ENCODE measurements at regions not wholly inside any gene's neighbourhood (a gene's known extent, or its start where the extent isn't known, plus 50 kb on each side); places are given as distances from the start of the nearest gene placed in this dataset.

DNA sequence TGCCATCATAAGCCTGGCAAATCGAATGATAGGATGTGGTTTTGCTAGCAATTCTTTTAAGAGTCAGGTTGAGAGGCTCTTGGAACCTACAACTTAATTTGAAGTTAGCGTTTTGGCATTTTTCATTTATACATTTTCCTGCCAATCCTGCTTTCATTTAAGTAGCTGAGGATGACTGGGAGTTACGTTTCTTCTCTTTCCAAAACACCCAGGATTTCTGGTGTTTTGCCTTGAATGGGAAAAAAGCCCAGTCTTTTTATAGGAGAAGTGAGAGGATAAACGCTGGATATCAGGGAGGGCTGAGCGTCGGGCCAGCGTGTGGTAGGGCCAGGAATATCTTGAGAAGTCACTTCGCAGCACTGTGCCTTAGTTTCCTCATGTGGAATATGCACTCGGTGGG is 174.2 kb upstream of the HAND2 start:
- Histone ChIP-seq H2AFZ (ENCODE audit: low read depth) (no peak overlapping the region), H3K79me2 (ENCODE audit: insufficient read depth, low read depth) (no peaks in the 10 kb centered on the region), H3K4me2 (no peak overlapping the region), H3K4me3 (IDR thresholded peaks at IDR 0.05; ENCODE audit: insufficient read depth, low read depth, low read length) (no peak overlapping the region), H3K4me1 (ENCODE audit: low read depth, poor library complexity, severe bottlenecking) (no peaks in the 10 kb centered on the region), H4K20me1 (ENCODE audit: insufficient read depth) (no peaks in the 10 kb centered on the region), H3K27me3 (ENCODE audit: insufficient read depth, low read depth) (no peaks in the 10 kb centered on the region), H3K27ac (no peak overlapping the region), H3K9ac (no peak overlapping the region), H3K36me3 (ENCODE audit: insufficient read depth) (no peaks in the 10 kb centered on the region)
- TF ChIP-seq, protein P1, sequence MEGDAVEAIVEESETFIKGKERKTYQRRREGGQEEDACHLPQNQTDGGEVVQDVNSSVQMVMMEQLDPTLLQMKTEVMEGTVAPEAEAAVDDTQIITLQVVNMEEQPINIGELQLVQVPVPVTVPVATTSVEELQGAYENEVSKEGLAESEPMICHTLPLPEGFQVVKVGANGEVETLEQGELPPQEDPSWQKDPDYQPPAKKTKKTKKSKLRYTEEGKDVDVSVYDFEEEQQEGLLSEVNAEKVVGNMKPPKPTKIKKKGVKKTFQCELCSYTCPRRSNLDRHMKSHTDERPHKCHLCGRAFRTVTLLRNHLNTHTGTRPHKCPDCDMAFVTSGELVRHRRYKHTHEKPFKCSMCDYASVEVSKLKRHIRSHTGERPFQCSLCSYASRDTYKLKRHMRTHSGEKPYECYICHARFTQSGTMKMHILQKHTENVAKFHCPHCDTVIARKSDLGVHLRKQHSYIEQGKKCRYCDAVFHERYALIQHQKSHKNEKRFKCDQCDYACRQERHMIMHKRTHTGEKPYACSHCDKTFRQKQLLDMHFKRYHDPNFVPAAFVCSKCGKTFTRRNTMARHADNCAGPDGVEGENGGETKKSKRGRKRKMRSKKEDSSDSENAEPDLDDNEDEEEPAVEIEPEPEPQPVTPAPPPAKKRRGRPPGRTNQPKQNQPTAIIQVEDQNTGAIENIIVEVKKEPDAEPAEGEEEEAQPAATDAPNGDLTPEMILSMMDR (conservative IDR thresholded peaks at IDR 0.05; ENCODE audit: low read depth, low read length), result no peak

DNA sequence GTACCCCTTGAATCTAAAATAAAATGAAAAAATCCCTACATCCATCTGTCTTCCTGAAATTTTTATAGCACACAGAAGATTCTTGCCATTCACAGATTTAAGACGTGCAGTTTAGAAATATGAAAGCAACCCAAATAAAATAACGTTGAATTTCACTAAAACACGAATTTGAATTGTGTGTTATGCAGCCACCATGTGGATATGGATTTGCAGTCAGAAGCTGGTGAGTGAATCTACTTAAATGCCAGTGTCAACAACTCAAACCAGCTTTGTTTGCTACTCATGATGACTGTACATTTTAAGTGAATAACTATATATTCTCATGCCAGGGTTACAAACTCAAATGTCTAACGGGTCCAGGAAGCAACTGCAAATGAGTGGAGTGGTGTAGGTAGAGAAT is 173.0 kb upstream of the HAND2 start:
- Histone ChIP-seq H3K4me2 (no peak overlapping the region), H3K79me2 (ENCODE audit: insufficient read depth, low read depth) (no peaks in the 10 kb centered on the region), H3K27ac (no peak overlapping the region), H3K9ac (no peak overlapping the region), H3K4me1 (ENCODE audit: low read depth, poor library complexity, severe bottlenecking) (no peaks in the 10 kb centered on the region), H3K27me3 (ENCODE audit: insufficient read depth, low read depth) (no peaks in the 10 kb centered on the region), H2AFZ (ENCODE audit: low read depth) (no peak overlapping the region), H3K4me3 (IDR thresholded peaks at IDR 0.05; ENCODE audit: insufficient read depth, low read depth, low read length) (no peak overlapping the region), H3K36me3 (ENCODE audit: insufficient read depth) (no peaks in the 10 kb centered on the region), H4K20me1 (ENCODE audit: insufficient read depth) (no peaks in the 10 kb centered on the region)
- TF ChIP-seq, protein P1 (conservative IDR thresholded peaks at IDR 0.05; ENCODE audit: low read depth, low read length), result no peak

DNA sequence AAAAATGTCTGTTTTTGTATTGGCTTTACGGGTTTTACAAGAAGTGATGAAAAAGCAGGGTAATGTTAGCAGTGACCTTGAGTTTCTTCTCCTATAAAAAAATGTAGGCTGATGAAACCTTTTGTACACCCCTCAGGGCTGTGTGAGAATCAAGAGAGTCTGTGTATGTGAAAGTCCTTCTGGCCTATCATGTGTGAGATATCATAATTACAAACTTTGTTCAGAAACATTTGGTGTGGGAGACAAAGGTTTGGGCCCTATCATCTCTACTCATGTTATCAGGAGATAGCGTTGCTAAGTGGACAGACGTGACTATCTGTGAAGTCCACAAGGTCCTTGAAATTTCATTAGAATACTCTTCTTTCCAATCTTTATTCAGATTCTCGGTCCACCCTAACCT is 170.6 kb upstream of the HAND2 start:
- Histone ChIP-seq H3K4me1 (ENCODE audit: low read depth, poor library complexity, severe bottlenecking) (no peaks in the 10 kb centered on the region), H2AFZ (ENCODE audit: low read depth) (no peak overlapping the region), H3K79me2 (ENCODE audit: insufficient read depth, low read depth) (no peaks in the 10 kb centered on the region), H3K4me2 (no peak overlapping the region), H3K4me3 (IDR thresholded peaks at IDR 0.05; ENCODE audit: insufficient read depth, low read depth, low read length) (no peak overlapping the region), H3K9ac (no peak overlapping the region), H4K20me1 (ENCODE audit: insufficient read depth) (no peaks in the 10 kb centered on the region), H3K36me3 (ENCODE audit: insufficient read depth) (no peaks in the 10 kb centered on the region), H3K27ac (no peak overlapping the region), H3K27me3 (ENCODE audit: insufficient read depth, low read depth) (no peaks in the 10 kb centered on the region)
- TF ChIP-seq, protein P1 (conservative IDR thresholded peaks at IDR 0.05; ENCODE audit: low read depth, low read length), result no peak

DNA sequence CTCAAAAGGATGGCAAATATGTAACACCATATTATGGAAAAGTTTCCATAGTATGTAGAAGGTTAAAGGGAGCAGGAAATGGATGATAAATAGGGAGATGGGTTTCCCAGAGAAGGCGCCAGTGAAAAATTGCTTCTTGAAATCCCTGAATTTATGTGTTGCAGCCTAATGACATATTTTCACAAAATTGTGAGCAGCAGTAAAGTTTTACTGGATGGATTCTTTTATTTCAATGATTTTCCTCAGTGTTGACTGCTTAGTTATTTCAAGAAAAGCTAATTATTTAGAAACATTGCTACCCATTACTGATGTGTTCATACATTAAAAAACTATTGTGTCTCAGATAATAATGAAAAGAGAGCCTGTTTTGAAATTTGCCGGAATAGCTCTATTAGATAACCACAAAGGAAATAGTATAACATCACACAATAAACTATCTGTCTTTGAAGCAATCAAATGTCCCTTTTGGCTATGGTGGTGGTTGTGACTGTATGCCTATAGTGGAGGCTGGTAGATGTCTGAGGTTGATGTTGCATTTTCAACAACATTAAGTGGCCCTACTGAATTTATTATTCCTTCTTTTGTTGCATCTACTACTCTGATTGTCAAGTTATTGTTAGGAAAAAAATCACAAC is 169.9 kb upstream of the HAND2 start:
- H4K20me1 ChIP-seq (ENCODE audit: insufficient read depth), result no peaks in the 10 kb centered on the region
- H3K36me3 ChIP-seq (ENCODE audit: insufficient read depth), result no peaks in the 10 kb centered on the region
- no peaks in the 10 kb centered on the region for H3K79me2 ChIP-seq (ENCODE audit: insufficient read depth, low read depth)
- no peak overlapping the region for H3K27ac ChIP-seq
- no peak overlapping the region for H3K4me2 ChIP-seq
- no peak overlapping the region for H3K4me3 ChIP-seq (IDR thresholded peaks at IDR 0.05; ENCODE audit: insufficient read depth, low read depth, low read length)
- no peak overlapping the region for H2AFZ ChIP-seq (ENCODE audit: low read depth)
- no peaks in the 10 kb centered on the region for H3K27me3 ChIP-seq (ENCODE audit: insufficient read depth, low read depth)
- no peak overlapping the region for H3K9ac ChIP-seq
- TF ChIP-seq, protein P1 (conservative IDR thresholded peaks at IDR 0.05; ENCODE audit: low read depth, low read length), result no peak
- H3K4me1 ChIP-seq (ENCODE audit: low read depth, poor library complexity, severe bottlenecking), result no peaks in the 10 kb centered on the region
